GM13976 (cell line): ENCODE measurements at regions not wholly inside any gene's neighbourhood (a gene's known extent, or its start where the extent isn't known, plus 50 kb on each side); places are given as distances from the start of the nearest gene placed in this dataset.

ENCODE experiments used
- DNase-seq: peaks from one replicate; pipeline ENCODE4 v3.0.0; 2012; ENCODE audit warnings: low spot score
- CTCF ChIP-seq: IDR thresholded peaks from 2 replicates; pipeline ENCODE4 v1.5.1; 2012; ENCODE audit warnings: borderline replicate concordance, mild to moderate bottlenecking; ENCODE audit not compliant: insufficient read depth; ENCODE audit errors: extremely low read depth, missing control alignments, control extremely low read depth
- in situ Hi-C: fragments of 300-500 bp; cut with MboI; formaldehyde crosslinking; loops from one replicate; pipeline ENCODE4 v1.12.0; 2022; ENCODE audit warnings: low sequenced_read_pairs, mixed read lengths, inconsistent platforms; ENCODE audit not compliant: unreplicated experiment

- no peak for TF ChIP-seq CTCF
- peak; percentile 48 for DNase-seq
- in situ Hi-C loops = no loop called here
Observed at GRCh38 chr13:22061806-22062391, 391.0 kb downstream of the FGF9 start.

- in situ Hi-C loops = no loop called here
- DNase-seq = no peak
- no peak for TF ChIP-seq CTCF
Observed at GRCh38 chr13:22062478-22063205, 391.8 kb downstream of the FGF9 start.

GRCh38 chr13:22063416-22064124, 392.7 kb downstream of the FGF9 start:
- in situ Hi-C loops = no loop called here
- no peak for TF ChIP-seq CTCF
- no peak for DNase-seq

- TF ChIP-seq CTCF = no peak
- in situ Hi-C loops = no loop called here
- DNase-seq = no peak
Observed at GRCh38 chr13:22064854-22065620, 394.2 kb downstream of the FGF9 start.

GRCh38 chr13:22073718-22074117, 402.8 kb downstream of the FGF9 start:
- in situ Hi-C loops = no loop called here
- peak; percentile 42 for DNase-seq
- TF ChIP-seq CTCF = no peak

GRCh38 chr13:22074403-22074802, 403.5 kb downstream of the FGF9 start:
- in situ Hi-C loops = no loop called here
- no peak for TF ChIP-seq CTCF
- DNase-seq = no peak
